Mesenchymal stem cell (in vitro differentiated cells and primary cell): ENCODE measurements at regions not wholly inside any gene's neighbourhood (a gene's known extent, or its start where the extent isn't known, plus 50 kb on each side); places are given as distances from the start of the nearest gene placed in this dataset.
A peak's percentile ranks its signal among the peaks of the same experiment; 100 is the strongest.

Experiments used
- DNase-seq: peaks from one replicate; pipeline ENCODE4 v3.0.0-alpha.2; 2013
- H2AFZ ChIP-seq: one replicate; pipeline ENCODE4 v1.6.1; 2013; ENCODE audit warnings: low read depth, mild to moderate bottlenecking, control low read depth, inconsistent platforms, low read length, moderate library complexity
- H2AK5ac ChIP-seq: 2 replicates; pipeline ENCODE4 v1.6.1; 2013; ENCODE audit warnings: low read length, moderate library complexity, mild to moderate bottlenecking, inconsistent platforms; ENCODE audit not compliant: severe bottlenecking
- H2BK120ac ChIP-seq: one replicate; pipeline ENCODE4 v1.6.1; 2013; ENCODE audit warnings: low read depth, mild to moderate bottlenecking, inconsistent platforms, low read length, moderate library complexity
- H2BK12ac ChIP-seq, 2 experiments: one replicate each; pipeline ENCODE4 v1.6.1; 2013; ENCODE audit warnings: inconsistent platforms in 2 of 2, low read length in 2 of 2, mild to moderate bottlenecking in 2 of 2, moderate library complexity in 2 of 2, control low read depth in 1 of 2
- H2BK15ac ChIP-seq: one replicate; pipeline ENCODE4 v1.6.1; 2013; ENCODE audit warnings: mild to moderate bottlenecking, low read depth, inconsistent platforms; ENCODE audit not compliant: poor library complexity, severe bottlenecking
- H2BK5ac ChIP-seq: 2 replicates; pipeline ENCODE4 v1.6.1; 2013; ENCODE audit warnings: low read depth, mild to moderate bottlenecking, low read length, control low read depth, inconsistent platforms; ENCODE audit not compliant: poor library complexity, severe bottlenecking
- H3K14ac ChIP-seq, 2 experiments: one replicate each; pipeline ENCODE4 v1.6.1; 2013; ENCODE audit warnings: inconsistent platforms in 2 of 2, low read length in 2 of 2, control low read depth in 1 of 2, mild to moderate bottlenecking in 1 of 2, moderate library complexity in 1 of 2
- H3K18ac ChIP-seq, 2 experiments: one replicate each; pipeline ENCODE4 v1.6.1; 2013; ENCODE audit warnings: inconsistent platforms in 2 of 2, low read length in 2 of 2, control low read depth in 1 of 2, low read depth in 1 of 2, mild to moderate bottlenecking in 1 of 2
- H3K23ac ChIP-seq, 2 experiments: one replicate each; pipeline ENCODE4 v1.6.1; 2013; ENCODE audit warnings: inconsistent platforms in 2 of 2, low read length in 2 of 2, mild to moderate bottlenecking in 2 of 2, moderate library complexity in 2 of 2, control low read depth in 1 of 2
- H3K27ac ChIP-seq: 2 replicates; pipeline ENCODE4 v1.5.1; 2013; ENCODE audit warnings: mild to moderate bottlenecking, moderate library complexity, low read length, control low read depth, inconsistent platforms; ENCODE audit not compliant: poor library complexity, severe bottlenecking
- H3K27me3 ChIP-seq, 2 experiments: 2 replicates each; pipeline versions ENCODE4 v1.6.1 to v1.7.0; 2013; ENCODE audit warnings: low read length in 2 of 2, mild to moderate bottlenecking in 2 of 2, moderate library complexity in 2 of 2, control low read depth in 1 of 2, inconsistent platforms in 1 of 2; ENCODE audit not compliant: control insufficient read depth in 1 of 2, insufficient read depth in 1 of 2
- H3K36me3 ChIP-seq, 2 experiments: 2 replicates each; pipeline versions ENCODE4 v1.6.1 to v1.7.0; 2013; ENCODE audit warnings: low read length in 2 of 2, control low read depth in 1 of 2, inconsistent platforms in 1 of 2, low read depth in 1 of 2, mild to moderate bottlenecking in 1 of 2; ENCODE audit not compliant: insufficient read depth in 2 of 2, control insufficient read depth in 1 of 2
- H3K4ac ChIP-seq, 2 experiments: one replicate each; pipeline ENCODE4 v1.6.1; 2013; ENCODE audit warnings: inconsistent platforms in 2 of 2, low read length in 2 of 2, mild to moderate bottlenecking in 2 of 2, moderate library complexity in 2 of 2, control low read depth in 1 of 2, low read depth in 1 of 2
- H3K4me1 ChIP-seq: 2 replicates; pipeline ENCODE4 v1.6.1; 2013; ENCODE audit warnings: low read depth, low read length, control low read depth; ENCODE audit not compliant: control insufficient read depth, insufficient read depth
- H3K4me2 ChIP-seq: 2 replicates; pipeline ENCODE4 v1.6.1; 2013; ENCODE audit warnings: low read length, mild to moderate bottlenecking, inconsistent platforms; ENCODE audit not compliant: poor library complexity, severe bottlenecking
- H3K4me3 ChIP-seq, 2 experiments: 2 replicates each; pipeline versions ENCODE4 v1.5.1 to v1.7.0; 2013; ENCODE audit warnings: low read length in 2 of 2, mild to moderate bottlenecking in 2 of 2, control low read depth in 1 of 2, low read depth in 1 of 2; ENCODE audit not compliant: insufficient read depth in 1 of 2
- H3K79me1 ChIP-seq: replicated peaks from 2 replicates; pipeline ENCODE4 v1.6.1; 2013; ENCODE audit warnings: mild to moderate bottlenecking, control low read depth, low read length, inconsistent platforms; ENCODE audit not compliant: poor library complexity, severe bottlenecking
- H3K9ac ChIP-seq: 2 replicates; pipeline ENCODE4 v1.7.0; 2013; ENCODE audit warnings: mild to moderate bottlenecking, low read length, moderate library complexity
- H3K9me3 ChIP-seq: 2 replicates; pipeline ENCODE4 v1.7.0; 2013; ENCODE audit warnings: mild to moderate bottlenecking, low read length; ENCODE audit not compliant: control insufficient read depth
- H4K8ac ChIP-seq: one replicate; pipeline ENCODE4 v1.6.1; 2013; ENCODE audit warnings: inconsistent platforms, mild to moderate bottlenecking, low read length, moderate library complexity
- H4K91ac ChIP-seq: one replicate; pipeline ENCODE4 v1.6.1; 2013; ENCODE audit warnings: mild to moderate bottlenecking, low read length, inconsistent platforms
- WGBS: methylation state at CpG from one replicate; pipeline ENCODE4 v1.1.7; 2013; ENCODE audit warnings: mixed read lengths; 5-methylcytosine and 5-hydroxymethylcytosine counted together

GRCh38 chr4:23741681-23742191 lies 148.1 kb downstream of the PPARGC1A start:
- H3K18ac ChIP-seq = no peak overlapping the region
- H2AK5ac ChIP-seq = peak overlapping the region; percentile 62
- no peak overlapping the region for H2AFZ ChIP-seq
- H3K4me1 ChIP-seq = no peaks in the 10 kb centered on the region
- H3K27me3 ChIP-seq = no peaks in the 10 kb centered on the region
- H3K23ac ChIP-seq = no peak overlapping the region
- H3K27ac ChIP-seq = no peak overlapping the region
- no peak overlapping the region for H2BK15ac ChIP-seq
- no peak overlapping the region for H3K14ac ChIP-seq
- no peak overlapping the region for H3K4me3 ChIP-seq
- H3K4me2 ChIP-seq = no peak overlapping the region
- H3K9me3 ChIP-seq = peaks cover 14% of the 10 kb centered on the region
- no peaks in the 10 kb centered on the region for H3K36me3 ChIP-seq
- no peak for DNase-seq
- H3K9ac ChIP-seq = no peak overlapping the region
- no peak overlapping the region for H2BK5ac ChIP-seq
- H3K79me1 ChIP-seq = no peaks in the 10 kb centered on the region
- H2BK120ac ChIP-seq = no peak overlapping the region
- H2BK12ac ChIP-seq = no peak overlapping the region
- H4K91ac ChIP-seq = no peak overlapping the region
- no peak overlapping the region for H4K8ac ChIP-seq
- H3K4ac ChIP-seq = no peak overlapping the region

- H2BK5ac ChIP-seq = no peak overlapping the region
- no peak overlapping the region for H4K91ac ChIP-seq
- H3K18ac ChIP-seq = no peak overlapping the region
- no peaks in the 10 kb centered on the region for H3K27me3 ChIP-seq
- H3K4ac ChIP-seq = no peak overlapping the region
- WGBS = 94% methylated on average over 3 of the region's 3 CpGs
- peaks cover 2% of the 10 kb centered on the region for H3K4me1 ChIP-seq
- no peak overlapping the region for H2BK12ac ChIP-seq
- H2BK120ac ChIP-seq = no peak overlapping the region
- no peaks in the 10 kb centered on the region for H3K79me1 ChIP-seq
- H3K9ac ChIP-seq = no peak overlapping the region
- H3K14ac ChIP-seq = no peak overlapping the region
- H3K4me2 ChIP-seq = no peak overlapping the region
- peak; percentile 18 for DNase-seq
- H3K27ac ChIP-seq = peak overlapping the region; percentile 39
- H2BK15ac ChIP-seq = no peak overlapping the region
- H2AK5ac ChIP-seq = peak overlapping the region; percentile 55
- no peak overlapping the region for H3K23ac ChIP-seq
- H3K4me3 ChIP-seq = no peak overlapping the region
- no peaks in the 10 kb centered on the region for H3K36me3 ChIP-seq
- no peak overlapping the region for H2AFZ ChIP-seq
- H3K9me3 ChIP-seq = peaks cover 2% of the 10 kb centered on the region
- no peak overlapping the region for H4K8ac ChIP-seq
These were observed 152.3 kb downstream of the PPARGC1A start for GRCh38 chr4:23737571-23737970.

GRCh38 chr4:23736466-23736865 lies 153.4 kb downstream of the PPARGC1A start:
- DNase-seq = no peak
- Histone ChIP-seq H2BK5ac (no peak overlapping the region), H2AFZ (no peak overlapping the region), H3K9ac (no peak overlapping the region), H3K4me3 (no peak overlapping the region), H3K4me2 (no peak overlapping the region), H3K36me3 (no peaks in the 10 kb centered on the region), H3K27ac (peak overlapping the region; percentile 28), H3K79me1 (no peaks in the 10 kb centered on the region), H4K91ac (no peak overlapping the region), H3K18ac (no peak overlapping the region), H3K23ac (no peak overlapping the region), H2BK12ac (no peak overlapping the region), H2AK5ac (no peak overlapping the region), H3K4ac (no peak overlapping the region), H3K9me3 (no peaks in the 10 kb centered on the region), H4K8ac (no peak overlapping the region), H2BK120ac (no peak overlapping the region), H3K14ac (no peak overlapping the region), H2BK15ac (no peak overlapping the region), H3K4me1 (peaks cover 2% of the 10 kb centered on the region), H3K27me3 (no peaks in the 10 kb centered on the region)
- WGBS = 96% methylated on average over 1 of the region's 1 CpG

- Histone ChIP-seq H2BK5ac (no peak overlapping the region), H2AK5ac (no peak overlapping the region), H3K4me1 (peaks cover 2% of the 10 kb centered on the region), H3K27ac (peak overlapping the region; percentile 67), H3K14ac (no peak overlapping the region), H3K9ac (no peak overlapping the region), H2BK12ac (no peak overlapping the region), H3K36me3 (no peaks in the 10 kb centered on the region), H2AFZ (no peak overlapping the region), H3K23ac (no peak overlapping the region), H4K91ac (no peak overlapping the region), H3K18ac (no peak overlapping the region), H3K9me3 (no peaks in the 10 kb centered on the region), H3K79me1 (no peaks in the 10 kb centered on the region), H3K4me2 (no peak overlapping the region), H2BK15ac (no peak overlapping the region), H3K27me3 (no peaks in the 10 kb centered on the region), H3K4me3 (no peak overlapping the region), H4K8ac (no peak overlapping the region), H2BK120ac (no peak overlapping the region), H3K4ac (no peak overlapping the region)
- WGBS = no CpG with 5 or more reads among the region's 1 CpG
- DNase-seq = no peak
These were observed 155.8 kb downstream of the PPARGC1A start for GRCh38 chr4:23734000-23734399.
